MM.1S (cell line): ENCODE measurements at regions not wholly inside any gene's neighbourhood (a gene's known extent, or its start where the extent isn't known, plus 50 kb on each side); places are given as distances from the start of the nearest gene placed in this dataset.

Source experiments
- EZH2phosphoT487 ChIP-seq: fragments of 300-600 bp; sonication (generic); IDR thresholded peaks from 2 replicates; pipeline ENCODE4 v1.6.1; 2018; ENCODE audit warnings: antibody characterized with exemption, low read length
- TF ChIP-seq, protein P1 (sequence below): fragments of 300-600 bp; sonication (generic); IDR thresholded peaks from 2 replicates; pipeline ENCODE4 v1.5.1; 2016; ENCODE audit warnings: antibody characterized with exemption, low read length, mixed read lengths

DNA sequence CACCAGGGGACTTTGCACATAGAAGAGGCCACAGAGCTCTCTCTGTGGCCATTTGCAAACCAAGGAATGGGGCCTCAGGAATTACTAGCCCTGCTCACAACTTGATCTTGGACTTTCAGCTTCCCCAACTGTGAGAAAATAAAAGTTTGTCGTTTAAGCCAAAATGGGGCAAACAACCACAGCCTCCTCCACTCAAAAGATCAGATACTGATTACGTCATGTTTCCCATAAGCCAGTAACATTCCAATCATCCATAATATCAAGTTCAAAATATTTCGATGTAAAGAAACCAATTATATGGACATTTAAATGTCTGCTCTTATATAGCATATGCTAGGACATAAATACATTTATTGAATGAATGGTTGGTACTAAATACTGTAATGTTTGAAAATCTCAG is 307.5 kb upstream of the HAND2 start:
- TF ChIP-seq, protein P1, sequence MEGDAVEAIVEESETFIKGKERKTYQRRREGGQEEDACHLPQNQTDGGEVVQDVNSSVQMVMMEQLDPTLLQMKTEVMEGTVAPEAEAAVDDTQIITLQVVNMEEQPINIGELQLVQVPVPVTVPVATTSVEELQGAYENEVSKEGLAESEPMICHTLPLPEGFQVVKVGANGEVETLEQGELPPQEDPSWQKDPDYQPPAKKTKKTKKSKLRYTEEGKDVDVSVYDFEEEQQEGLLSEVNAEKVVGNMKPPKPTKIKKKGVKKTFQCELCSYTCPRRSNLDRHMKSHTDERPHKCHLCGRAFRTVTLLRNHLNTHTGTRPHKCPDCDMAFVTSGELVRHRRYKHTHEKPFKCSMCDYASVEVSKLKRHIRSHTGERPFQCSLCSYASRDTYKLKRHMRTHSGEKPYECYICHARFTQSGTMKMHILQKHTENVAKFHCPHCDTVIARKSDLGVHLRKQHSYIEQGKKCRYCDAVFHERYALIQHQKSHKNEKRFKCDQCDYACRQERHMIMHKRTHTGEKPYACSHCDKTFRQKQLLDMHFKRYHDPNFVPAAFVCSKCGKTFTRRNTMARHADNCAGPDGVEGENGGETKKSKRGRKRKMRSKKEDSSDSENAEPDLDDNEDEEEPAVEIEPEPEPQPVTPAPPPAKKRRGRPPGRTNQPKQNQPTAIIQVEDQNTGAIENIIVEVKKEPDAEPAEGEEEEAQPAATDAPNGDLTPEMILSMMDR: no peak
- no peak for TF ChIP-seq EZH2phosphoT487
